ENCODE measurements at regions not wholly inside any gene's neighbourhood (a gene's known extent, or its start where the extent isn't known, plus 50 kb on each side); places are given as distances from the start of the nearest gene placed in this dataset.
"Not testable (repeated sequence)": the region's sequence is repeated elsewhere in the genome, so short reads cannot be mapped to it uniquely, and the experiment has no call there.

DNA sequence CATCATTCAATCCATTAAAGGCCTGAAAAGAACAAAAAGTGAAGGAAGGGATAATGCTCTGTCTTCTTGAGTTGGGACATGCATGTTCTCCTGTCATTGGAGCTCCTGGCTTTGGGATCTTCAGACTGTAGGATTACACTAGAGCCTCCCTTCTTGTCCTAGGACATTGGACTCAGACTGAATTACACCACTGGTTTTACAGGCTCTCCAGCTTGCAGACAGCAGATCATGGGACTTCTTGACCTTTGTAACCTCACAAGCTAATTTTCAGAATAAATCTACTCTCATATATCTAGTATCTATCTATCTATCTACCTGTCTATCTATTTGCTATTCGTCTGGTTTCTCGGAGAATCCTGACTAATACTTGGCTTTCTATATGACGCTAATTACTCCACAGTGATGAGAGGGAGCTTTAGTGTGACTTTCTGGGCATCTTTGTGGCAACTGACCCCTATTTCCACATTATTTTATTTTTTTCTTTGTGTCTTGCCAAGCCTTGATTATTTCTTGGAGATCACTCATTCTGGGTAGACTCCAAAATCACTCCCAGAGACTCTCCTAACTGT lies 151.9 kb upstream of the ZNF184 start:
- no peak for DNase-seq (ENCODE audit: low read depth in 2 of 2)

- no peak for DNase-seq (ENCODE audit: low read depth in 2 of 2)
Observed at GRCh38 chr6:27623103-27623502, 150.2 kb upstream of the ZNF184 start.

GRCh38 chr6:27619436-27619835 lies 146.5 kb upstream of the ZNF184 start:
- no peak for DNase-seq (ENCODE audit: low read depth in 2 of 2)

- no peak for DNase-seq (ENCODE audit: low read depth in 2 of 2)
Observed at GRCh38 chr6:27617700-27618689, 145.1 kb upstream of the ZNF184 start.

- DNase-seq (ENCODE audit: low read depth in 2 of 2), result no peak
Observed at GRCh38 chr6:27617046-27617687, 144.3 kb upstream of the ZNF184 start.

- no peak for DNase-seq (ENCODE audit: low read depth in 2 of 2)
Observed at GRCh38 chr6:27616328-27617045, 143.6 kb upstream of the ZNF184 start.

- no peak for DNase-seq (ENCODE audit: low read depth in 2 of 2)
Observed at GRCh38 chr6:27611451-27611850, 138.5 kb upstream of the ZNF184 start.

DNA sequence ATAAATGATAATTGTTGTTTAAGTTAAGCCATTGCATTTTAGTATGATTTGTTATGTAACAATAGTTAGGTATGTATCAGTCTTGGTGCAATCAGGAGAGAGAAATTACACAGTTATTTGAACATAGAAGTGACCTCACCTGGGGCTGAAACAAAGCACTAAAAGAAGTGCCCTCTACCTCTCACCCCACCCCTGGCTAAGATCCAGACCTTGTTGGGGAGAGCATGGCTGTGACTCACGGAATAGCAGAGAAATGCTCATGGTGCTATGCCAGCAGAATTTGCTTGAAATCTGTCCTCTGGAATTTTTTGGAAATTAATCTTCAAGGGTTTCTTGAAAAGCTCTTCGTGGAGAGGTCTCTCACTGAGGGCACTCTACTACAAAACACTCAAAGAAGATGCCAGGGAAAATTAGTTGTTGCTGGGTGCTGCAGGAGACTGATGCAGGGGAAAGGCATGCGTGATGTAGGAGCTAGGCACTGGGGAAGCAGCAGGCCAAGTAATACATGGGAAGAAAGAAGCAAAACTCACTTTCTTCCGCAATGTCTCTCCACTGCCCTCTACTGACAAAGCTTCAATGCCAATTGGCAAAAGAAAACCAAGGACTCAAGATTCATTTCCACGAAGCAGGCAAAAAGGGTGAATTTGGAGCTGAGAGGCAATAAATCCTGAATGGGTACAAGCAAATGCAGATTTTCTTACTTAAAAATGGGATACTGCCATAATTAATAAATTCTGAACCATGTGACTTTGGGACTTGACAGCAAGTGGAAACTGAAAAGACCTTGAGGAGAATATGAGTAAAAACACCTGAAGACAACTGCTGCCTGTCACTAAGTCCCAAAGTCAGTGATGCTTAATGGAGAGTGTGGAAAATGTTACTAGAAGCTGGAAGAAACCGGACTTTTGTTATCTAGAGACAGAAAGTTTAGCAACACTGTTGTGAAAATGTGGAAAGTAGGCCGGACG lies 136.3 kb upstream of the ZNF184 start:
- DNase-seq (ENCODE audit: low read depth in 2 of 2), result no peak

- no peak for DNase-seq (ENCODE audit: low read depth in 2 of 2)
Observed at GRCh38 chr6:27605401-27606342, 132.8 kb upstream of the ZNF184 start.

DNA sequence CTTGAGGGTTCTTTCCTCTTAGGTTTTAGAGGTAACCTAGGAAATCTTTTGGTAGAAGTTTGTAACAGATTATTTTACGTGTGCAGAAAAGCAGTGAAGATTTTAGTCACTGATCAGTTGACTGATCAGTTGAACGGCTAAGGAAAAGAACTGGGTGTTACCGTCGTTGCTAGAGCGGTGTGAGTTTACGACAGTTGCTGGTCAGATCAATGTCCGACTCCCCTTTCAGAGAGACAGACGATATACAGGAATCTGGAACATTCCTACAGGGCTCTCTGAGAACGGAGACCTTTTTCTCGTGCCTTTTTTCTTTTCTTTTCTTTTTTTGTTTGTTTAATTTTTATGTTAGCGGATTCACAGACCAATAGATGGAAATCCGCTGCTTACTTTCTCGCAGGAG lies 132.1 kb upstream of the ZNF184 start:
- DNase-seq (ENCODE audit: low read depth in 2 of 2), result no peak

GRCh38 chr6:27601668-27602254 lies 128.9 kb upstream of the ZNF184 start:
- DNase-seq (ENCODE audit: low read depth in 2 of 2), result no peak

DNA sequence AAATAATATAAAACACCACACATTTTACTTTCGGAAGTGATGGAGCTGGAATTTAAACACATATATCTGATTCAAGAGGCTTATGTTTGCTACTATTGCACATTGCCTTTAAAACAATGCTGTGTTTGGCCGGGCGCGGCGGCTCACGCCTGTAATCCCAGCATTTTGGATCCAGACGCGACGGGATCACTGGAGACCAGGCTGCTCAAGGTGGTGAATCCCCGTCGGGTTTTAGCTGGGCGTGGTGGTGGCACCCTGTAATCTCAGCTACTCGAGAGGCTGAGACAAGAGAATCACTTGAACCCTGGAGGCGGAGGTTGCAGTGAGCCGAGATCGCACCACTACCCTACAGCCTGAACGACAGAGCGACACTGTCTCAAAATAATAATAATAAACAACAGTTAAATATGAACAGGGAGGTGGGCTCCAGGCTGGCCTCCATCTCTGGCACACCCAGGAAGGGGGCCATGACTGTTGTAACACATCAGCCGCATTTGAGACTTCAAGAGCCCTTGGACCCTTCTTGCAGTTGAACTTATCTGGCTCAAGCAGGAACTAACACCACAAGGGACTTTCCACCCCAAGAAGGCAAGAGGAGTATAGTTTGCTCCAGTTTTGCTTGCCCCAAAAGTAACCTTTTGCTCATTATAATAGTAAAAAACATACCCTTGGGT lies 127.1 kb upstream of the ZNF184 start:
- no peak for DNase-seq (ENCODE audit: low read depth in 2 of 2)

DNA sequence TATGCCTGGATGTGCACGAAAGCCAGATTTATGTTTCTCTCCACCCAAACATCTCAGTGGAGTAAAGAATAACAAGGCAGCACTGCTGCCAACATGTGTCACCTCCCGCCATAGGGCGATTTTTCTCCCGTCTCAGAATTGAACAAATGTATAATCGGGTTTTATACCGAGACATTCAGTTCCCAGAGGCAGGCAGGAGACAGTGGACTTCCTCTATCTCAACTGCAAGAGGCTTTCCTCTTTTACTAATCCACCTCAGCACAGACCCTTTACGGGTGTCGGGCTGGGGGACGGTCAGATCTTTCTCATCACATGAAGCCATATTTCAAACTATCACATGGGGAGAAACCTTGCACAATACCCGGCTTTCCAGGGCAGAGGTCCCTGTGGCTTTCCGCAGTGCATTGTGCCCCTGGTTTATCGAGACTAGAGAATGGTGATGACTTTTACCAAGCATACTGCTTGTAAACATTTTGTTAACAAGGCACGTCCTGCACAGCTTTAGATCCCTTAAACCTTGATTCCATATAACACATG lies 124.2 kb upstream of the ZNF184 start:
- DNase-seq (ENCODE audit: low read depth in 2 of 2), result not testable (repeated sequence)

GRCh38 chr6:27593861-27594260 lies 121.0 kb upstream of the ZNF184 start:
- DNase-seq (ENCODE audit: low read depth in 2 of 2), result no peak

DNA sequence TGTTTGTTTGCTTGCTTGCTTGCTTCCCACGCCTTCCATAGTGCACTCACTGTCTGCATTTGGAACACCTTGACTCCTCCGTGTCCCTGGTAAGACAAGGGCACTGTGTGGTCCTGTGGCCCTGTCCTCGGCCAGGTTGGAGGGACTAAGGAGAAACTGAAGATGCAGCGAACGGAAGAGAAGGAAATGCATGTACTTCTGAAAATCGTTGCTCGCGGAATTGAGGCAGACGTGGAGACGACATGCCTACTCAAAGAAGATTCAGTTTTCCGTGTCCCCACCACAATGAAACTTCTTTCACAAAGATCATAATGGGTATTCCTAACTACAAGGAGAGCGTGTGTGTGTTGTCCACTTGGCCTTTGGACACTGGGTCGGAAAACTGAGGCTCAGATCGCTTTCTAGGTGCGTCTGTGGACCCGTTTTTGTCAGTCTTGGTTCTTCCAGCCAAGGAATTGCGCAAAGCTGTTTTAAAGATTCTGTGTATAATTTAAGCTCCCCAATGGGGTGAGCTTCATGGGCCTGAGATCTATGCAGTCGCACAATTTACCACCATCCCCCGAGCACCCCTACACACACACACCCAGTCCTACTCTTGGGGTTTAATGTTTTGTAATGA lies 120.4 kb upstream of the ZNF184 start:
- no peak for DNase-seq (ENCODE audit: low read depth in 2 of 2)

- DNase-seq (ENCODE audit: low read depth in 2 of 2), result no peak
Observed at GRCh38 chr6:27592481-27593199, 119.7 kb upstream of the ZNF184 start.

All from stimulated activated CD8-positive, alpha-beta memory T cell treated with anti-CD3 and anti-CD28 coated beads, Interleukin-2, amount 100 ng/mL, for 1 hour (primary cell).